ENCODE measurements at regions not wholly inside any gene's neighbourhood (a gene's known extent, or its start where the extent isn't known, plus 50 kb on each side); places are given as distances from the start of the nearest gene placed in this dataset.

DNA sequence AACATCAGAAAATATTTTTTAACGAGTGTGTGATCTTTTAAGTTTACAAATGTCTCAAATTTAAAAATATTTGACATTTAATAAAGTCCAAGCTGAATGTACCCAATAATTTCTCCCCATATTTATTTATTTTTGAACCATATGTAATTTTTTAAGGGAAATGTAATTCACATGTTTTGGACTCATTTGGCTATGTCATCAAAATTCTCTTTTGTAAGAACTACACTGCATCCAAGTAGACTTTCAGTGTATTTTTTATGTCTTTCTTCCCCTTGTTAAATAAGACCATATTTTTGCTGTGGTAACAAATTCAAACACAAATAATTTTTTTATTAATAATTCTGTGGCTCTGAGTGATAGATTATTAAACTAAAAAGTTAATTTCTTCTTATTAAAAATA, 365.2 kb downstream of the CD109 start:
- H3K27ac ChIP-seq, result no peak overlapping the region
- TF ChIP-seq, protein P1, sequence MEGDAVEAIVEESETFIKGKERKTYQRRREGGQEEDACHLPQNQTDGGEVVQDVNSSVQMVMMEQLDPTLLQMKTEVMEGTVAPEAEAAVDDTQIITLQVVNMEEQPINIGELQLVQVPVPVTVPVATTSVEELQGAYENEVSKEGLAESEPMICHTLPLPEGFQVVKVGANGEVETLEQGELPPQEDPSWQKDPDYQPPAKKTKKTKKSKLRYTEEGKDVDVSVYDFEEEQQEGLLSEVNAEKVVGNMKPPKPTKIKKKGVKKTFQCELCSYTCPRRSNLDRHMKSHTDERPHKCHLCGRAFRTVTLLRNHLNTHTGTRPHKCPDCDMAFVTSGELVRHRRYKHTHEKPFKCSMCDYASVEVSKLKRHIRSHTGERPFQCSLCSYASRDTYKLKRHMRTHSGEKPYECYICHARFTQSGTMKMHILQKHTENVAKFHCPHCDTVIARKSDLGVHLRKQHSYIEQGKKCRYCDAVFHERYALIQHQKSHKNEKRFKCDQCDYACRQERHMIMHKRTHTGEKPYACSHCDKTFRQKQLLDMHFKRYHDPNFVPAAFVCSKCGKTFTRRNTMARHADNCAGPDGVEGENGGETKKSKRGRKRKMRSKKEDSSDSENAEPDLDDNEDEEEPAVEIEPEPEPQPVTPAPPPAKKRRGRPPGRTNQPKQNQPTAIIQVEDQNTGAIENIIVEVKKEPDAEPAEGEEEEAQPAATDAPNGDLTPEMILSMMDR (IDR thresholded peaks at IDR 0.05; ENCODE audit: low read depth, low read length, missing control alignments), result no peak
- DNase-seq, result no peak
- in situ Hi-C loops (cut with HindIII; ENCODE audit: low pct_ligation_motif_present, low sequenced_read_pairs), result no loop called here
- no peaks in the 10 kb centered on the region for H3K27me3 ChIP-seq (replicated peaks)
- H3K36me3 ChIP-seq (replicated peaks), result no peaks in the 10 kb centered on the region
- H3K4me3 ChIP-seq (ENCODE audit: low read depth, low read length), result no peak overlapping the region

DNA sequence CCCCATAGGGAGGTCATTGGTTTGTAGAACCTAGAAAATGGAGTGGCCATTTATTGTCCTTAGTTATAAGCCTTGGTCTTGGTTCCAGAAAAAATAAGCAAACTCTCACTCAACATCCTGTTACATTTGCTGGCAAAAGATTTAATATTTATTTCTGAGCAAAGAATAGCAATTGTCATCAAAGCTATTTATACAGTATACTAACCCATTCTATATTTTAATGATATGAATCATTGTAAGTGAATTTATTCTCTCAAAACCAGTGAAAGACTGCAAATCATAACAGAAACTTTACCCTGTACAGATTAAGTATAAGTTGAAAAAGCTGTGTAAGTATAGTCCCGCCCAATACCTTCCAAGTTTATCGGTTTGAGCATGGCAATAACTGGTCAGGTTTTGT, 364.4 kb downstream of the CD109 start:
- Histone ChIP-seq H3K4me3 (ENCODE audit: low read depth, low read length) (no peak overlapping the region), H3K27ac (no peak overlapping the region), H3K27me3 (replicated peaks) (no peaks in the 10 kb centered on the region), H3K36me3 (replicated peaks) (no peaks in the 10 kb centered on the region)
- DNase-seq, result no peak
- TF ChIP-seq, protein P1 (IDR thresholded peaks at IDR 0.05; ENCODE audit: low read depth, low read length, missing control alignments), result no peak
- in situ Hi-C loops (cut with HindIII; ENCODE audit: low pct_ligation_motif_present, low sequenced_read_pairs), result no loop called here

DNA sequence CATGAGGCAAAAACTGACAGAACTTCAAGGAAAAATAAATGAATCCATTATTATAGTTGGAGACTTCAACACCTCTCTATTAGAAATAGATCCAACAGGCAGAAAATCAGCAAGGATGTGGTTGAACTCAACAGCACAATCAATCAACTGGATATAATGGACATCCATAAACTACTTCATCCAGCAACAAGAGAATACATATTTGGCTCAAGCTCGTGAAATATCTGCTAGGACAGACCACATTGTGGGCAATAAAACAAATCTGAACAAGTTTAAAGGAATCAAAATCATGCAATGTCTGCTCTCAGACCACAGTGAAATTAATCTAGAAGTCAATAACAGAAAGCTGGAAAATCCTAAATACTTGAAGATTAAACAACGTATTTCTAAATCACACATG, 362.6 kb downstream of the CD109 start:
- Histone ChIP-seq H3K4me3 (ENCODE audit: low read depth, low read length) (no peak overlapping the region), H3K27ac (no peak overlapping the region), H3K27me3 (replicated peaks) (no peaks in the 10 kb centered on the region), H3K36me3 (replicated peaks) (no peaks in the 10 kb centered on the region)
- in situ Hi-C loops (cut with HindIII; ENCODE audit: low pct_ligation_motif_present, low sequenced_read_pairs), result no loop called here
- no peak for DNase-seq
- TF ChIP-seq, protein P1 (IDR thresholded peaks at IDR 0.05; ENCODE audit: low read depth, low read length, missing control alignments), result no peak

DNA sequence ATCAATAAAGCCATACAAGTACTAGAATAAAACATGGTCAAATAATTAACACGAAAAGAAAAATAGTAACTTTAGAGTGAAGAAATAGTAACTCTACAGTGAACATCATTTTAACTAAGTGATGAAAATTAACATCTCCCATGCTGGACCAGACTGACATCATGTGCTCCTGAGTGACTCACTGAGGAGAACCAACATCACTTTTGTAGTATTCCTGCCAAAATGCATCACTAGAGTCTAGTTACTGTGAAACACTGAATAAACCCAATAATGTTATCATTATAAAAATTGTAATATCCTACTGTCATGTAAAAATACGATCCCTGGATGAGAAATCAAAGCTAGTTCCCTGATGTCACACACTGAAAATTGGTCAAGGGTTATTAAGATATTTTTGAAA, 361.3 kb downstream of the CD109 start:
- no peak for DNase-seq
- no peak overlapping the region for H3K27ac ChIP-seq

DNA sequence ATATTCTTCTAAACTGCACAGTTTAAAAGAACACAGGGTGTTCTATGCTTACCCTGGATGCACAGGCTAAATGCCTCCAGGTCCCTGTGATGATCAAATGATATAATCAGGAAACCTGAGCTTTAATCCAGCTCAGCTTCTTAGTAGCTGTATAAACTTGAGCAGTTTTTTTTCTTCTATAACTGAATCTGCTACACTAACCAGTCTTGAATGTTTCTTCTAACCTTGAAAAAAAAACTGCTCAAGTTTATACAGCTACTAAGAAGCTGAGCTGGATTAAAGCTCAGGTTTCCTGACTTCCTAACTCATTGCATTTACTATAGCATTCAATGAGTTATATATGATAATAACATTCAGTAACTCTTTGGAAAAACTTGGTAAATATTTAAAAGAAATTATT, 358.2 kb downstream of the CD109 start:
- no peak overlapping the region for H3K27ac ChIP-seq
- no peak overlapping the region for H3K4me3 ChIP-seq (ENCODE audit: low read depth, low read length)
- in situ Hi-C loops (cut with HindIII; ENCODE audit: low pct_ligation_motif_present, low sequenced_read_pairs), result no loop called here
- no peaks in the 10 kb centered on the region for H3K36me3 ChIP-seq (replicated peaks)
- TF ChIP-seq, protein P1 (IDR thresholded peaks at IDR 0.05; ENCODE audit: low read depth, low read length, missing control alignments), result no peak
- H3K27me3 ChIP-seq (replicated peaks), result no peaks in the 10 kb centered on the region
- no peak for DNase-seq

More for the DNA sequence above, 361.3 kb downstream of the CD109 start:
- in situ Hi-C loops (cut with HindIII; ENCODE audit: low pct_ligation_motif_present, low sequenced_read_pairs), result no loop called here
- no peaks in the 10 kb centered on the region for H3K36me3 ChIP-seq (replicated peaks)
- no peaks in the 10 kb centered on the region for H3K27me3 ChIP-seq (replicated peaks)
- TF ChIP-seq, protein P1 (IDR thresholded peaks at IDR 0.05; ENCODE audit: low read depth, low read length, missing control alignments), result no peak
- H3K4me3 ChIP-seq (ENCODE audit: low read depth, low read length), result no peak overlapping the region

DNA sequence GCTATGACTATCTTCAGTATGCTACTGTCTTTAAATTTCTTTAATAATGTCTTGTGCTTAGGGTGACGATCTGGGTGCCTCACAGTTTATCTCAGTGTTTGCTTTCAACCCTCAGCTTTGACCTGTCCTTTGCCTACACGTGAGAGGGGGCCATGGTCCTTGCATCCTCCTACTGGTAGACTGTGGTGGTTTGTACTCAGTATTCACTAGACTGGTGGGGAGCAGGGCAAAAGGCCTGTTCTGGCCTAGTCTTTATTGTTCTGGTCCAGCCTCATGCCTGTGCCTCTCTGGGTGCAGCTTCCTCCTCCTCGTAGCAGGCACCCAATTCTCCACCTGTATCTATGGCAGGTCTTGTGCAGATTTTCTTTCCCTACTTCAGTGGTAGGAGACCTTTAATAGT, 354.9 kb downstream of the CD109 start:
- TF ChIP-seq, protein P1 (IDR thresholded peaks at IDR 0.05; ENCODE audit: low read depth, low read length, missing control alignments), result no peak
- no peaks in the 10 kb centered on the region for H3K36me3 ChIP-seq (replicated peaks)
- DNase-seq, result no peak
- no peak overlapping the region for H3K27ac ChIP-seq
- H3K4me3 ChIP-seq (ENCODE audit: low read depth, low read length), result no peak overlapping the region
- in situ Hi-C loops (cut with HindIII; ENCODE audit: low pct_ligation_motif_present, low sequenced_read_pairs), result no loop called here
- no peaks in the 10 kb centered on the region for H3K27me3 ChIP-seq (replicated peaks)
